Heart left ventricle (tissue), 16 donors: ENCODE measurements at regions not wholly inside any gene's neighbourhood (a gene's known extent, or its start where the extent isn't known, plus 50 kb on each side); places are given as distances from the start of the nearest gene placed in this dataset.
A peak's percentile ranks its signal among the peaks of the same experiment; 100 is the strongest.

ENCODE experiments used
- ATAC-seq, 4 donors: fragments of 200-7000 bp; cut with Tn5 transposase; one replicate each; pipeline ENCODE4 v1.9.1; 2020 to 2022; ENCODE audit warnings: moderate library complexity in 4 of 4, mild to moderate bottlenecking in 3 of 4, moderate number of reproducible peaks in 1 of 4
- DNase-seq, 5 donors: peaks; one replicate each; pipeline ENCODE4 v3.0.0-alpha.2; 2020
- H3K27ac ChIP-seq, 12 donors: fragments of 200-600 bp; sonication (generic) in 4 of 12; one replicate each; pipeline versions ENCODE4 v1.5.0 to v1.8.0; 2016 to 2022; ENCODE audit warnings: mild to moderate bottlenecking in 2 of 12
- H3K27me3 ChIP-seq, 9 donors: fragments of 200-600 bp; sonication (generic) in 2 of 9; one replicate each; pipeline versions ENCODE4 v1.5.1 to v1.8.0; 2016 to 2022; ENCODE audit warnings: mild to moderate bottlenecking in 3 of 9
- H3K36me3 ChIP-seq, 9 donors: fragments of 200-600 bp; sonication (generic) in 2 of 9; one replicate each; pipeline versions ENCODE4 v1.5.0 to v1.8.0; 2018 to 2022; ENCODE audit warnings: mild to moderate bottlenecking in 2 of 9
- H3K4me1 ChIP-seq, 12 donors: fragments of 200-600 bp; sonication (generic) in 4 of 12; one replicate each; pipeline versions ENCODE4 v1.5.0 to v1.8.0; 2016 to 2022; ENCODE audit warnings: mild to moderate bottlenecking in 3 of 12
- H3K4me3 ChIP-seq, 12 donors: fragments of 200-600 bp; sonication (generic) in 4 of 12; one replicate each; pipeline versions ENCODE4 v1.5.0 to v1.8.0; 2017 to 2022; ENCODE audit warnings: mild to moderate bottlenecking in 9 of 12, moderate library complexity in 4 of 12
- H3K9me3 ChIP-seq, 12 donors: fragments of 200-600 bp; sonication (generic) in 4 of 12; one replicate each; pipeline versions ENCODE4 v1.5.0 to v1.8.0; 2016 to 2022; ENCODE audit warnings: mild to moderate bottlenecking in 1 of 12
- POLR2A ChIP-seq, 2 donors: fragments of 450-650 bp; IDR thresholded peaks; one replicate each; pipeline ENCODE4 v1.6.1; 2017; ENCODE audit warnings: antibody characterized with exemption in 2 of 2, mild to moderate bottlenecking in 2 of 2, moderate library complexity in 2 of 2
- WGBS, 4 donors: extraction: QIAGEN DNeasy Blood & Tissue Kit in 2 of 4; methylation state at CpG; one replicate each; pipeline versions ENCODE4 v1.1.5 to v1.1.7; 2013 to 2018; 5-methylcytosine and 5-hydroxymethylcytosine counted together
- intact Hi-C, 10 donors: fragments of 100-400 bp; cut with DNase I; formaldehyde crosslinking; loops; one replicate each; pipeline versions ENCODE4 v1.11.1 to v1.14.2; 2022
- TF ChIP-seq, protein P1 (sequence below), 12 donors: fragments of 200-600 bp; sonication (generic) in 4 of 12; IDR thresholded peaks; one replicate each; pipeline versions ENCODE4 v1.5.0 to v1.8.0; 2018 to 2022; ENCODE audit warnings: antibody characterized with exemption in 12 of 12, mild to moderate bottlenecking in 5 of 12
- donor health status: ischemic (EF 13 %, LVEDD 7.1; RV severe dilation, severe dysfunction).
- donor health status: healthy with polysubstance abuse.
- donor health status: DM: no; HTN: yes; CAD: no.
- donor health status: DM: no; HTN: no; CAD: no.
- donor health status: ischemic (EF 25% LVEDD 6.9; RV normal size, moderate dysfunction).
- donor health status: ischemic (EF 25% LVEDD 5.7; RV mildly dilated, moderate dysfunction).
- donor health status: healthy.
- donor health status: DM: yes; HTN: yes; CAD: no.
- donor health status: ischemic (EF 35%, LVEDD 5.7; RV mildly dilated, moderate dysfunction).
- donor health status: nonischemic (EF 11% LVEDD 7.7; RV severe dilation, severe dysfunction).
- donor health status: DM: yes; HTN: yes; CAD: no.
- donor health status: PGD.
- donor health status: ischemic (EF 29% LVEDD 5.4; RV normal size, mild dysfunction).
- donor health status: nonischemic (EF 23%, LVEDD 6.1; RV moderate dilation, normal function).

- Histone ChIP-seq H3K27me3 (no peaks in the 10 kb centered on the region), H3K36me3 (no peaks in the 10 kb centered on the region), H3K27ac (no peak overlapping the region), H3K9me3 (no peaks in the 10 kb centered on the region), H3K4me3 (no peak overlapping the region), H3K4me1 (peaks cover 6 to 50% (median 33%) of the 10 kb centered on the region in 12 donors)
- 95 to 97% (median 96%) methylated on average over 14 to 21 of the region's 21 CpGs for WGBS, 4 donors
- DNase-seq (peak in 1 of 5 donors; percentile 20), ATAC-seq (no peak)
- no peak for TF ChIP-seq POLR2A (IDR thresholded peaks at IDR 0.05)
- TF ChIP-seq, protein P1, sequence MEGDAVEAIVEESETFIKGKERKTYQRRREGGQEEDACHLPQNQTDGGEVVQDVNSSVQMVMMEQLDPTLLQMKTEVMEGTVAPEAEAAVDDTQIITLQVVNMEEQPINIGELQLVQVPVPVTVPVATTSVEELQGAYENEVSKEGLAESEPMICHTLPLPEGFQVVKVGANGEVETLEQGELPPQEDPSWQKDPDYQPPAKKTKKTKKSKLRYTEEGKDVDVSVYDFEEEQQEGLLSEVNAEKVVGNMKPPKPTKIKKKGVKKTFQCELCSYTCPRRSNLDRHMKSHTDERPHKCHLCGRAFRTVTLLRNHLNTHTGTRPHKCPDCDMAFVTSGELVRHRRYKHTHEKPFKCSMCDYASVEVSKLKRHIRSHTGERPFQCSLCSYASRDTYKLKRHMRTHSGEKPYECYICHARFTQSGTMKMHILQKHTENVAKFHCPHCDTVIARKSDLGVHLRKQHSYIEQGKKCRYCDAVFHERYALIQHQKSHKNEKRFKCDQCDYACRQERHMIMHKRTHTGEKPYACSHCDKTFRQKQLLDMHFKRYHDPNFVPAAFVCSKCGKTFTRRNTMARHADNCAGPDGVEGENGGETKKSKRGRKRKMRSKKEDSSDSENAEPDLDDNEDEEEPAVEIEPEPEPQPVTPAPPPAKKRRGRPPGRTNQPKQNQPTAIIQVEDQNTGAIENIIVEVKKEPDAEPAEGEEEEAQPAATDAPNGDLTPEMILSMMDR (IDR thresholded peaks at IDR 0.05): no peak
- intact Hi-C loops: no loop called here
These were observed 110.3 kb upstream of the NCOR2 start for GRCh38 chr12:124677552-124678356.

- intact Hi-C loops: no loop called here
- peak overlapping the region in 2 of 12 donors; percentile 45 to 61 for H3K27ac ChIP-seq
- no peaks in the 10 kb centered on the region for H3K27me3 ChIP-seq
- WGBS, 4 donors: 85 to 93% (median 91%) methylated on average over 41 to 42 of the region's 42 CpGs
- DNase-seq (no peak), ATAC-seq (no peak)
- H3K36me3 ChIP-seq: no peaks in the 10 kb centered on the region
- H3K4me3 ChIP-seq: no peak overlapping the region
- H3K9me3 ChIP-seq: no peaks in the 10 kb centered on the region
- TF ChIP-seq, protein P1 (IDR thresholded peaks at IDR 0.05): no peak
- no peak for TF ChIP-seq POLR2A (IDR thresholded peaks at IDR 0.05)
- H3K4me1 ChIP-seq: peaks cover 5 to 41% (median 27%) of the 10 kb centered on the region in 12 donors
These were observed 109.5 kb upstream of the NCOR2 start for GRCh38 chr12:124676714-124677462.

DNA sequence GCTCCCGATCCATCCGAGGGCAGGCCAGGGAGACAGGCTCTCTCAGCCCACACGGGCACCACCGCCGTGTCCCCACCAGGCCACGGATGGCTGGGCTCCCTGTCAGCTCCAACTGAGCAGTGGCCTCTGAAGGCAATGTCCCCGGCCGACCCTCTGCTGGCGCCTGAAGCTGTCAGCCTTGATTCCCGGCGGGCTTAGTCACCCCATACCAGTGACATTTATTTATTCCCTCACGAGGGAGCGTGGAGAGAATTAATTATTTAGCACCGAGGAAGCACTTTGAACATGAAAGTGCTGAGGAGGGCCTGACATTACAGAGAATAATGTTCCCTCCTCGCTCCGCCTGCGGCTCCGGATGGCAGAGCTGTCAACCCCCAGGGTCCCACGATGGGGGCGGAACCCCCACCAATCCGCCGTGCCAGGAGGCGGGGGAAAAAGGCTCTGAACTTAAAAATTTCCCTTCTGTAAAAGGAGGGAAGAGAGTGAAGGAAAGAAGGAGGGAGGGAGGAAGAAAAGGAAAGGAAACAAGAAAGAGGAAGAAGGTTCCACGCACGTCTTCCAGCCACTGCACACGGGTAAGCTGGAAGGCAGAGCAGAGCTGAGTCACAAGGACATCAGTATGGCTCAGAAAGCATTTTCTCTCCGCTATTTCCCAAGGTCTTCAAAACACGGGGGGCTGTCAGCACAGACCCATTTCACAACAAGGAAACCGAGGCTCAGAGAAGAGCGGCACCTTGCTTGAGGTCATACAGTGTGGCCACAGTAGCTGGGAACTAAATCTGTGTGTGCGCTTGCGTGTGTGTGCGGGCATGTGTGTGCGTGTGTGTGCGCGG, 108.7 kb upstream of the NCOR2 start:
- intact Hi-C loops: no loop called here
- Histone ChIP-seq H3K36me3 (no peaks in the 10 kb centered on the region), H3K27me3 (no peaks in the 10 kb centered on the region), H3K4me3 (peak overlapping the region in 1 of 12 donors; percentile 2), H3K4me1 (peaks cover 0 to 33% (median 19%) of the 10 kb centered on the region in 12 donors), H3K9me3 (no peaks in the 10 kb centered on the region), H3K27ac (peak overlapping the region in 7 of 12 donors; percentile 30 to 61 (median 46))
- TF ChIP-seq, protein P1 (IDR thresholded peaks at IDR 0.05): no peak
- DNase-seq (peak in 1 of 5 donors; percentile 71), ATAC-seq (peak; percentile 22 to 78 (median 52))
- WGBS, 4 donors: 68 to 72% (median 70%) methylated on average over 34 to 36 of the region's 36 CpGs
